ENCODE measurements at regions not wholly inside any gene's neighbourhood (a gene's known extent, or its start where the extent isn't known, plus 50 kb on each side); places are given as distances from the start of the nearest gene placed in this dataset.
A peak's percentile ranks its signal among the peaks of the same experiment; 100 is the strongest.

GRCh38 chr16:66265556-66266141 is 100.8 kb upstream of the CDH5 start:
- no peak for DNase-seq

GRCh38 chr16:66265048-66265415 is 101.5 kb upstream of the CDH5 start:
- DNase-seq = no peak

DNA sequence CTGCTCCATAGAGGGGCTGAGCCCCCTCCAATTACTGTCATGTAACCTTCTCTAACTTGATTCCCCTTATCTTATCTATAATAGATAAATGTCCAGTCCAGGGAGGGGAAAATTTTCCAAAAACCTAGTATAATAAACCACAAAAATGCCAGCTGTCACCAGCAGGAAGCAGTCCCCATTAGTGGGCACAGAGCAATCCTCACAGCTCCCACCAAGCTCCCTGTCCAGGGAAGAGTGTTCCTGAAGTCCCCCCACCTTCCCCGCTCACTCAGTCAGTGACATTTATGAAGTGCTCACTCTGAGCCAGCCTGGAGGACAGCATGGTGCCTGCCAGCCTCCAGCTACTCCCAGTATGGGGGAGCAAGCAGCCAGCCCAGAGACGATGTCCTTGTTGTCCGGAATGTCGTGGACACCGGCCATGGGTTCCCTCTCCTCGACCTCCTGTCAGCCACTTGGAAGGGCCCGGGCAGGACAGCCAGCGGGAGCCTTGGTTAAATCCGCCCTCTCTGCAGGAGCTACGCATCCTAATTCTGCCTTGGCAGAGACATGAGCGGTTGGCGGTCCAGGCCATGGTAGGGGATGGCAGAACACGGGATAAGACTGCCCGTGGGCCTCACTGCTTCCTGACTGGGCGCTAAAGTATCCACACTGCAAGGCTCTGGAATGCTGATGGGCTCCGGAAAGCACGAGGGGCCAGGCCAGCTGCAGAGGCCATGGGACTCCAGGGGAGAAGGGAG is 102.0 kb upstream of the CDH5 start:
- DNase-seq = no peak

GRCh38 chr16:66263973-66264310 is 102.5 kb upstream of the CDH5 start:
- no peak for DNase-seq

- DNase-seq = no peak
These were observed 103.1 kb upstream of the CDH5 start for GRCh38 chr16:66263168-66263972.

DNA sequence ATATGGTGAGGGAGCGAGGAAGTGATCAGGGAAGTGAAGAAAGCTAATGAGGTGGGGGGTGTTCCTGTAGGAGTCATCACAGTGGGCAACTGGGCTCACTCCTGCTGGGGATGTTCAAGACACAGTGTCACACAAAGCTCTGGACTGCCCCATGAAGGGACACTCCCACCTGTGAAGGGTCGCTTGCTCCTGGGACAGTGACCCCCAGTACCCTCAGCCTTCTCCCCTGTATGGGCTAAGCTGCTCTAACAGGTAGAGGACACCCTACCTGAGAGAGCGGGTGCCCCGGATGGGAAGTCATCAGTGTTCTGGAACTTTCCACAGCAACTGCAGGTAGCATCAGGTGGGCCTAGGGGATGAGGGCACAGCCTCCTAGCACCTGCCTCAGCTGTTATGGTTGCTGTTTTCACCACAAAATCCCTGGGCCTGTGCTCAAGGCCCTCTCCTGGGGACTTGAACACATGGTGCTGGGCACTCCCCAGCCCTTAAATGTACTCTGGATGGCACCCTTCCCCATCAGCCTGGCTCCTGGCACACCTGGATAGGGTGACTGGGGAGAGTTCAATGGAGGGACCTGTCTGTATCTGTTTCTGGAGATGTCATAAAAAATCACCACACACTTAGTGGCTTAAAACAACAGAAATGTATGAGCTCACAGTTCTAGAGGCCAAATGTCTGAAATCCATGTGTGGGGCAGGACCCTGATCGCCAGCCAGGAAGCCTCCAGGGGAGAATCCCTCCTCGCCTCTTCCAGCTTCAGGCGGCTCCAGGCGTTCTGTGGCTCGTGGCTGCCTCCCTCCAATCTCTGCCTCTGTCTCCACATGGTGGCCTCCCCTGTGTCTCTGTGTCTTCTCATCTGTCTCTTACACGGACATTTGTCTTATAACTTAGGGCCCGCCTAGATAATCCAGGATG is 104.0 kb upstream of the CDH5 start:
- no peak for DNase-seq

DNA sequence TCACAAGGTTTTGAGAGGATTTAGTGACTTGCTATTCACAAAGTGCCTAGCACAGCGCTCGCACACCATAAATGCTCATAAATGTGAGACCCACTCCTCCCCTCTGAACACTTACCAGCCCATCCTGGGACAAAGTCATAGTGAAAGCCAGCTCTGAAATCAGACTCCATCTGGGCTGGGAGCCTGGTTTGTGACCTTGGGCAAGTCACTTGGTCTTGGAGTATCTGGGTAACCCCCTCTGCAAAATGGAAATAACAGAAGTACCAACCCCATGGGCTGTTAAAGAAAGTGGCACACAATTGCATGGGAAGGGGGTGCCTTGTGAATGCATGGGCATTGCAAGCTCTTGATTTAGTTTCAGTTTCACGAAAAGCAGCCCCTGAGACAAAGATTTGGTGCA is 104.7 kb upstream of the CDH5 start:
- no peak for DNase-seq

DNA sequence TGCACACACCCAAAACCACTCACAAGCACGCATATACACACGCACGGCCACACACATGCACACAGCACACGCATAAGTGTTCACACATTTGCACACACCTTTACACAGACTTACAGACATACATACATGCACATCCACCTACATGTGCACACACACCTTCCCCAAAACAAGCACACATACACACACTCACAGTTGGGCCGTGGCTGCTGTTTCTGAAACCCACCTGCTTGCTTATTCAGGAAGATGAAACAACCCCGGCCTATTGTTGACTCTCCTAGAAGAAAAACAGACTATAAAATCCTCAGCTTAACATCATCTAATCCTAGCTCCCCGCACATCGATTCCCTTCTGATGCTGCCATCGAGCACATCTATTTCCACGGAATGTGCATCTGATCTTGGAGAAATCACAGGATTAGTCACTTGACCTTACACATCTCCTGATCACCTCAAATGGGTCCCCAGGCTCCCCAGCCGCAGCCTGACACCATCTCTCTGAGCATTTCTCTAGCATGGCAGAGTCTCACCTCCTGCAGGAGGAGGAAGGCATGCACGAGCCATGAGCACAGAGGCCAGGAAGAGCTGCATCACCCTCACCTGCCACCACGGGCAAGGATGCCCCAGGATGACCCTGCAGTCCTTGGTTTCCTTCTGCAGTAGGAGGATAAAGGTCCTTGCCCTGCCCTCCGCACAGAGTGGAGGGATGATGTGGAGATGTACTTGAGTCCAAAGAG is 105.8 kb upstream of the CDH5 start:
- DNase-seq = no peak

- no peak for DNase-seq
These were observed 107.3 kb upstream of the CDH5 start for GRCh38 chr16:66258916-66259845.

DNA sequence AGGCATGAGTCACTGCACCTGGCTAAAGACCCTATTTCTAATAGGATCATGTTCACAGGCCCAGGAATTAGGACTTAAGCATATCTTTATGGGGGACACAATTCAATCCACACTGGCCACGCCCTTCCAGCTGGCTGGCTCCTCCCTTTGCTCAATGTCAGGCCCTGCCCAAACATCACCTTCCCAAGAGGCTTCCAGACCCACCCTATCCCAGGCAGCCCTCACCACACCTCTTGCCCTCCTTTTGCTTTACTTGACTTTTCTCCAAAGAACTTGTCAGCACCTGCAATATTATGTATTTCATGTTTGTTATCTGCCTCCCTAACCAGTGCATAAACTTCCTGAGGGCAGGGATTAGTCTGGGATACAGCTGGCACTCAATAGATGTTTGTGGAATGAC is 109.6 kb upstream of the CDH5 start:
- no peak for DNase-seq

GRCh38 chr16:66255647-66256046 is 110.8 kb upstream of the CDH5 start:
- DNase-seq = no peak

DNA sequence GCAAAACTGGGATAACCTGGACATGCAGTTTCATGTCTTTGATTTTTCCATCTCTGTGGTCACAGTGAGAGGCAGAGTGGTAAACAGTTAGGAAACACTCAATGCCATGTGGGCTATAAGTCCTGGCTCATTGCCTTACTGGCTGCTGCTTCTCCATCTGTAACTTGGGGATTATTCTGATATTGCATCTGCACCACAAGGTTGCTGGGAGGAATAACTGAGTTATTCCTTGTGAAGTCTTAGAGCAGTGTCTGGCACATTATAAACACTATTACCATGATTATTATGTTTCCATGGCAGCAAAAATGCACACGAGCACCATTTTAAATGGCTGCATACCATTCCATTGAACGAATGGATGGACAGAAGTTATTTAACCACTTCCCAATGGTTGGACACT is 111.7 kb upstream of the CDH5 start:
- no peak for DNase-seq

DNA sequence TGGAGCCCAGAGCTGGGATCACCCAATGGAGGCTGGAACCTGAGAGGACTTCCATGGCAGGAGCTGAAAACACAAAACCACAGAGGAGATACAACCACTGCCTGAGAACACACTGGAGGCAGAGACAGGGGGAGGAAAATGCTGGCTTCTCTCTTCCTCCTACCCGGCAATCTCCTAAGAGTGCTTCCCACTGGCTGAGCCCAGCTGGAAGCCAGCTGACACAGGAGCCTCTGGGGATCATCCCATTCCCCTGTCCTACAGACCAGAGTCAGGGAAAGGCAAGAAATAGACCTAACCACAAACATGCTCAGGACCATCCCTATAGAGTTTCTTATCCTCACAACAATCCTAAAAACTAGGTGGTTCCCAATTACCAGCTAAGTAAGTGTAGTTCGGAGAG is 112.4 kb upstream of the CDH5 start:
- DNase-seq = no peak

GRCh38 chr16:66251476-66252160 is 114.9 kb upstream of the CDH5 start:
- DNase-seq = no peak

DNA sequence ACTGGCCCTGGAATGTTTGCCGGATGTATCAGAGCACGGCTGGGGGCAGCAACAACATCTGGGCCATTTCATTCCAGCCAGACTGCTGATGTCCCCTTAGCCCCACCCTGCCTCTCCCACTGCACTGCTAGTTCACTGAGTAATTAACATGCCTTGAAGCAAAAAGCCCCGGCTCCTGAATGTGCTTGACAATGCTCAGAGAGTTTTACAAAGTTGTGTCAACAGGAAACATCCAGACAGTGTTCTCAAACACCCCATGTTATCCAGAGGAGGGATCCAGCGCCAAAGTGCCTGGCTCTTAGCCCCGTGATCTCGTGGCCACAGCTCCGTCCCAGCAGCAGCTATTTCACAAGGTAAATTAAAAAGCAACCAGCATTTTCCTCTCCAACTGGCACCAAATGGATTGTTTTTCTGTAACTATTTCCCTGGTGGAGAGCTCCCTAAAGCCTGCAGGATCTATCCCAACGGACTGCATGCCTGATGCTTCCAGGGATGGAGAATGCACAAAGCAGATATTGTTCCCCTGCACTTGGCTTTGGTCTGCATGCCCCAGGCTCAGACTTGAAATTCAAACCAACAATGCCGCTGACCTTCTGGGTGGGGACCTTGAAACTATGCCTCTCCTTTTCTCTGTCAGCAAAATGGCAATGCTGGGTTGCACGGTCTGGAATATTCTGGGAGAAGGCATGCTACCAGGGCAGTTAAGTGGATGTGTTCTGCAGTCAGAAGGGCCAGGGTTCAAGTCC is 115.6 kb upstream of the CDH5 start:
- peak; percentile 72 for DNase-seq

DNA sequence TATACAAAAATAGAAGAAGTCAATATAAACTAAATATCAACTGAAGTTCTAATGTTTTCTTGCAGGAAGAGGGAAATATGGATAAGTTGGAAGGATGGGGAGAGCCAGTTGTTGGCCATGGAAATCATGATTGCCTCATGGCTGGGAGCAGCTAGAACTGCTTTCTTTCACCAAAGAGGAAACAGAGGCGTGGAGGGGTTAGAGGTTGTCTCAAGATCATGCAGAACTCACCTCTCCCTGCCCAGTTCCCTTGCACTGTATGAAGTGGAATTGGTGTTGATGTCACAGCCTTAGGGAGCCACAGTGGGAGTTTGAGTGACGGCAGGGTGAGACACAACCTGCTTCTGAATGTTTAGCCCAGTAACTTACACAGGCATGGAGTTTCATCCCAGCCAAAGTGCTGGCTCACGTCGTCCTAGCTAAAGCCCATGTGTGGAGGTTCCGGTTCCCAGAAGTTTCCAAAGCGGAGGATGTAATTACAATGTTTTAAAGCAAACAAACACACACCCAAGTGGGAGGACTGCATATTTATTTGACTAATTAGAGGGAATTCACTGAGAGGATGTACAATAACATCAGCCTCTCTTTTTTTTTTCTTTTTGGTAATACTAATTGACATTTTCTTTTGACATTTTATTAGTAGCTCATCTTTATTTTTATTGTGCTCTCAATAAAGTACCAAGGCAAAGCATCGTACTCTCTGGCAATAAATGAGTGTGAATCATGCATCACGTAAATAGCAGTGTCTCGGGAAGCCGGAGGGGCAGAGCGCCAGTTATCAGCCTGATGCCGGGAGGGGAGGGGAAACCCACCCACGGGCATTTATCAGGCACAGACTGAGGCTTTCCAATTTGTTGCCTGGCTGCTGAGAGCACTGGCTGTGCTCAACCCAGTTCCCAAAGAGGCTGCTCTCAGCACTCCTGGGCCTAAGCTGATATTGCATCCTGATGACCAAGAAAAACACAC is 118.7 kb upstream of the CDH5 start:
- DNase-seq = no peak

DNA sequence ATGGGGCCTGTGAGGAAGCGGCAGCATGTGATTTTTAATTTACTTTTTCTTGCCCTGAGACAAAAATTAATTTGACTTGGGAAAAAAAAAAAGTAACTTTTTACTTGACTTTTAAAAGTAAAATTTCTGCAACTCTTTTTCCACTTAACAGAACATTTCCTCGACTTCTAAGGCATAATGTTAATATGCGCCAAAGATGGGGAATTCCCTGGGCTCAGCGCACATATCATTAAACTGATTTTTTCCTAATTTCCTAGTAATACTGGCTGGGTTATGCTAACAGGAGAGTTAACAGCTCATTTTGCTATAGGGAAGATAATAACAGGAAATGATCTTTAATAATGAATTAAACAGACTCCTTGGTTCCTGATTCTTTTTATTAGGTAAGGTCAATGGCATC is 120.6 kb upstream of the CDH5 start:
- DNase-seq = no peak

- DNase-seq = no peak
These were observed 121.4 kb upstream of the CDH5 start for GRCh38 chr16:66245072-66245471.
